MM.1S (cell line): ENCODE measurements at regions not wholly inside any gene's neighbourhood (a gene's known extent, or its start where the extent isn't known, plus 50 kb on each side); places are given as distances from the start of the nearest gene placed in this dataset.

Source experiments
- DNase-seq: peaks from one replicate; pipeline ENCODE4 v3.0.0-alpha.2; 2015
- H2AFZ ChIP-seq: fragments of 300-600 bp; sonication (generic); 2 replicates; pipeline ENCODE4 v1.6.0; 2016; ENCODE audit warnings: antibody characterized with exemption, low read length
- H3F3A ChIP-seq: fragments of 300-600 bp; sonication (generic); 2 replicates; pipeline ENCODE4 v1.6.1; 2016; ENCODE audit warnings: mild to moderate bottlenecking, antibody characterized with exemption, low read length, moderate library complexity, mixed read lengths; ENCODE audit not compliant: insufficient read depth
- H3K27ac ChIP-seq: fragments of 300-600 bp; sonication (generic); 2 replicates; pipeline ENCODE4 v1.5.1; 2016; ENCODE audit warnings: mild to moderate bottlenecking, low read length
- H3K27me3 ChIP-seq: fragments of 300-600 bp; sonication (generic); replicated peaks from 2 replicates; pipeline ENCODE4 v1.6.0; 2016; ENCODE audit warnings: low read length; ENCODE audit not compliant: insufficient read depth
- H3K36me3 ChIP-seq: fragments of 300-600 bp; sonication (generic); replicated peaks from 2 replicates; pipeline ENCODE4 v1.6.1; 2016; ENCODE audit warnings: mild to moderate bottlenecking, low read length, mixed read lengths; ENCODE audit not compliant: insufficient read depth
- H3K4me1 ChIP-seq: fragments of 300-600 bp; sonication (generic); 2 replicates; pipeline ENCODE4 v1.6.1; 2016; ENCODE audit warnings: low read length, mixed read lengths
- H3K4me2 ChIP-seq: fragments of 300-600 bp; sonication (generic); 2 replicates; pipeline ENCODE4 v1.6.0; 2016; ENCODE audit warnings: low read depth, low read length
- H3K4me3 ChIP-seq: fragments of 300-600 bp; sonication (generic); 2 replicates; pipeline ENCODE4 v1.5.1; 2016; ENCODE audit warnings: low read length, mixed read lengths
- H3K79me2 ChIP-seq: fragments of 300-600 bp; sonication (generic); 2 replicates; pipeline ENCODE4 v1.6.1; 2016; ENCODE audit warnings: mixed run types, low read length, mixed read lengths
- H3K9ac ChIP-seq: fragments of 300-600 bp; sonication (generic); 2 replicates; pipeline ENCODE4 v1.6.1; 2016; ENCODE audit warnings: low read length, mixed read lengths
- H3K9me2 ChIP-seq: fragments of 300-600 bp; sonication (generic); replicated peaks from 2 replicates; pipeline ENCODE4 v1.6.1; 2016; ENCODE audit warnings: mild to moderate bottlenecking, low read length, mixed read lengths; ENCODE audit not compliant: insufficient read depth
- H3K9me3 ChIP-seq: fragments of 300-600 bp; sonication (generic); replicated peaks from 2 replicates; pipeline ENCODE4 v1.6.1; 2016; ENCODE audit warnings: mild to moderate bottlenecking, low read length, mixed read lengths; ENCODE audit not compliant: insufficient read depth
- H4K20me1 ChIP-seq: fragments of 300-600 bp; sonication (generic); 2 replicates; pipeline ENCODE4 v1.6.1; 2016; ENCODE audit warnings: mild to moderate bottlenecking, low read length, moderate library complexity, mixed read lengths; ENCODE audit not compliant: insufficient read depth
- CTCF ChIP-seq: fragments of 300-600 bp; sonication (generic); IDR thresholded peaks from 2 replicates; pipeline ENCODE4 v1.5.1; 2016; ENCODE audit warnings: antibody characterized with exemption, low read length, mixed read lengths
- EZH2 ChIP-seq: fragments of 300-600 bp; sonication (generic); optimal IDR thresholded peaks from 2 replicates; pipeline ENCODE3; 2017; ENCODE audit warnings: low read depth, mild to moderate bottlenecking, antibody characterized with exemption, low read length, mixed read lengths
- EZH2phosphoT487 ChIP-seq: fragments of 300-600 bp; sonication (generic); IDR thresholded peaks from 2 replicates; pipeline ENCODE4 v1.6.1; 2018; ENCODE audit warnings: antibody characterized with exemption, low read length

- Histone ChIP-seq H3F3A (no peaks in the 10 kb centered on the region), H3K9ac (no peak overlapping the region), H3K27ac (no peak overlapping the region), H3K4me3 (no peak overlapping the region), H2AFZ (no peak overlapping the region), H3K9me3 (no peaks in the 10 kb centered on the region), H3K4me2 (no peak overlapping the region), H3K27me3 (no peaks in the 10 kb centered on the region), H3K4me1 (no peaks in the 10 kb centered on the region), H3K79me2 (no peaks in the 10 kb centered on the region), H4K20me1 (no peaks in the 10 kb centered on the region), H3K9me2 (no peaks in the 10 kb centered on the region), H3K36me3 (no peaks in the 10 kb centered on the region)
- no peak for DNase-seq
- no peak for TF ChIP-seq EZH2phosphoT487
- TF ChIP-seq CTCF: no peak
- no peak for TF ChIP-seq EZH2
Measured at GRCh38 chr9:7508516-7508915, 291.1 kb downstream of the DMAC1 start.

GRCh38 chr9:7507566-7508270 lies 291.9 kb downstream of the DMAC1 start:
- Histone ChIP-seq H3K9me3 (no peaks in the 10 kb centered on the region), H3K4me1 (no peaks in the 10 kb centered on the region), H3K9me2 (no peaks in the 10 kb centered on the region), H3F3A (no peaks in the 10 kb centered on the region), H3K27ac (no peak overlapping the region), H3K27me3 (no peaks in the 10 kb centered on the region), H2AFZ (no peak overlapping the region), H3K4me3 (no peak overlapping the region), H4K20me1 (no peaks in the 10 kb centered on the region), H3K36me3 (no peaks in the 10 kb centered on the region), H3K4me2 (no peak overlapping the region), H3K9ac (no peak overlapping the region), H3K79me2 (no peaks in the 10 kb centered on the region)
- no peak for DNase-seq
- TF ChIP-seq EZH2 (no peak), EZH2phosphoT487 (no peak), CTCF (no peak)

GRCh38 chr9:7507026-7507425 lies 292.6 kb downstream of the DMAC1 start:
- H3K4me2 ChIP-seq: no peak overlapping the region
- no peak overlapping the region for H3K4me3 ChIP-seq
- H3K36me3 ChIP-seq: no peaks in the 10 kb centered on the region
- H3K27me3 ChIP-seq: no peaks in the 10 kb centered on the region
- no peak for DNase-seq
- H3K9me3 ChIP-seq: no peaks in the 10 kb centered on the region
- no peak overlapping the region for H3K27ac ChIP-seq
- no peaks in the 10 kb centered on the region for H4K20me1 ChIP-seq
- no peaks in the 10 kb centered on the region for H3K79me2 ChIP-seq
- no peaks in the 10 kb centered on the region for H3K4me1 ChIP-seq
- TF ChIP-seq CTCF (no peak), EZH2 (no peak), EZH2phosphoT487 (no peak)
- H3K9ac ChIP-seq: no peak overlapping the region
- no peaks in the 10 kb centered on the region for H3F3A ChIP-seq
- H2AFZ ChIP-seq: no peak overlapping the region
- no peaks in the 10 kb centered on the region for H3K9me2 ChIP-seq
